OCI-LY3 (cell line): ENCODE measurements at regions not wholly inside any gene's neighbourhood (a gene's known extent, or its start where the extent isn't known, plus 50 kb on each side); places are given as distances from the start of the nearest gene placed in this dataset.

Experiments
- H2AFZ ChIP-seq: fragments of 200-600, 300-600 bp; shearing (Covaris generic); 2 replicates; pipeline ENCODE4 v1.6.0; 2014; ENCODE audit warnings: antibody characterized with exemption, low read depth, low read length
- H3K27ac ChIP-seq: fragments of 200-600, 300-600 bp; sonication (generic); 2 replicates; pipeline ENCODE4 v1.5.1; 2014; ENCODE audit warnings: mild to moderate bottlenecking, low read length, moderate library complexity, mixed read lengths
- H3K27me3 ChIP-seq: fragments of 200-600, 300-600 bp; sonication (generic); 2 replicates; pipeline ENCODE4 v1.6.1; 2014; ENCODE audit warnings: low read depth, low read length, mixed read lengths
- H3K36me3 ChIP-seq: fragments of 200-600, 300-600 bp; sonication (generic); replicated peaks from 2 replicates; pipeline ENCODE3; 2014; ENCODE audit warnings: low read depth, low read length, mixed read lengths
- H3K4me1 ChIP-seq: fragments of 300-600, 200-600 bp; sonication (generic); 2 replicates; pipeline ENCODE4 v1.6.1; 2014; ENCODE audit warnings: low read length, mixed read lengths
- H3K4me2 ChIP-seq: fragments of 200-600, 300-600 bp; sonication (generic); 2 replicates; pipeline ENCODE4 v1.6.1; 2014; ENCODE audit warnings: low read length, mixed read lengths
- H3K4me3 ChIP-seq: fragments of 300-600, 200-600 bp; sonication (generic); 2 replicates; pipeline ENCODE4 v1.5.1; 2014; ENCODE audit warnings: antibody characterized with exemption, mild to moderate bottlenecking, low read length, moderate library complexity
- H3K79me2 ChIP-seq: fragments of 300-600, 200-600 bp; shearing (Covaris generic); 2 replicates; pipeline ENCODE4 v1.6.1; 2014; ENCODE audit warnings: mild to moderate bottlenecking, low read length, mixed read lengths
- H3K9ac ChIP-seq: fragments of 300-600, 200-600 bp; shearing (Covaris generic); 2 replicates; pipeline ENCODE4 v1.6.0; 2014; ENCODE audit warnings: mild to moderate bottlenecking, low read length, moderate library complexity
- H3K9me3 ChIP-seq: fragments of 200-600, 300-600 bp; shearing (Covaris generic); 2 replicates; pipeline ENCODE4 v1.6.1; 2014; ENCODE audit warnings: low read length, mixed read lengths; ENCODE audit not compliant: insufficient read depth
- H4K20me1 ChIP-seq: fragments of 200-600, 300-600 bp; sonication (generic); 2 replicates; pipeline ENCODE4 v1.6.1; 2016; ENCODE audit warnings: low read length, mixed read lengths; ENCODE audit not compliant: insufficient read depth
- CTCF ChIP-seq: fragments of 200-600, 300-600 bp; sonication (generic); IDR thresholded peaks from 2 replicates; pipeline ENCODE4 v1.5.1; 2014; ENCODE audit warnings: antibody characterized with exemption, low read length, low read depth
- EZH2phosphoT487 ChIP-seq: fragments of 200-600 bp; shearing (Covaris generic); IDR thresholded peaks from 2 replicates; pipeline ENCODE4 v1.6.1; 2018; ENCODE audit warnings: antibody characterized with exemption, mixed run types, low read depth

- Histone ChIP-seq H3K9ac (no peak overlapping the region), H3K4me3 (no peak overlapping the region), H3K27me3 (no peaks in the 10 kb centered on the region), H4K20me1 (no peaks in the 10 kb centered on the region), H3K27ac (no peak overlapping the region), H3K4me2 (no peak overlapping the region), H2AFZ (no peak overlapping the region), H3K9me3 (no peaks in the 10 kb centered on the region), H3K36me3 (no peaks in the 10 kb centered on the region), H3K79me2 (no peaks in the 10 kb centered on the region), H3K4me1 (no peaks in the 10 kb centered on the region)
- TF ChIP-seq EZH2phosphoT487 (no peak), CTCF (peak; percentile 30)
These were observed 549.2 kb upstream of the KLF12 start for GRCh38 chr13:74683411-74683810.

- H4K20me1 ChIP-seq = no peaks in the 10 kb centered on the region
- no peak overlapping the region for H3K27ac ChIP-seq
- no peaks in the 10 kb centered on the region for H3K36me3 ChIP-seq
- H3K27me3 ChIP-seq = no peaks in the 10 kb centered on the region
- H3K4me3 ChIP-seq = no peak overlapping the region
- no peak overlapping the region for H2AFZ ChIP-seq
- no peaks in the 10 kb centered on the region for H3K79me2 ChIP-seq
- H3K4me2 ChIP-seq = no peak overlapping the region
- no peaks in the 10 kb centered on the region for H3K4me1 ChIP-seq
- H3K9ac ChIP-seq = no peak overlapping the region
- H3K9me3 ChIP-seq = no peaks in the 10 kb centered on the region
- no peak for TF ChIP-seq CTCF
- TF ChIP-seq EZH2phosphoT487 = no peak
These were observed 548.5 kb upstream of the KLF12 start for GRCh38 chr13:74682746-74683145.

- Histone ChIP-seq H3K79me2 (no peaks in the 10 kb centered on the region), H3K4me2 (no peak overlapping the region), H3K9me3 (no peaks in the 10 kb centered on the region), H3K9ac (no peak overlapping the region), H3K36me3 (no peaks in the 10 kb centered on the region), H3K27ac (no peak overlapping the region), H2AFZ (0 out of 2 replicates have a peak overlapping the region, but pooled peaks have one; percentile 12), H3K27me3 (no peaks in the 10 kb centered on the region), H3K4me3 (no peak overlapping the region), H3K4me1 (no peaks in the 10 kb centered on the region), H4K20me1 (no peaks in the 10 kb centered on the region)
- TF ChIP-seq CTCF = no peak
- no peak for TF ChIP-seq EZH2phosphoT487
These were observed 547.7 kb upstream of the KLF12 start for GRCh38 chr13:74681891-74682290.

GRCh38 chr13:74678308-74678965 is 544.2 kb upstream of the KLF12 start:
- Histone ChIP-seq H3K36me3 (no peaks in the 10 kb centered on the region), H3K79me2 (no peaks in the 10 kb centered on the region), H2AFZ (no peak overlapping the region), H3K9ac (no peak overlapping the region), H3K27ac (no peak overlapping the region), H4K20me1 (no peaks in the 10 kb centered on the region), H3K4me2 (no peak overlapping the region), H3K9me3 (no peaks in the 10 kb centered on the region), H3K4me1 (no peaks in the 10 kb centered on the region), H3K27me3 (no peaks in the 10 kb centered on the region), H3K4me3 (no peak overlapping the region)
- TF ChIP-seq EZH2phosphoT487 (no peak), CTCF (no peak)
